ENCODE measurements at regions not wholly inside any gene's neighbourhood (a gene's known extent, or its start where the extent isn't known, plus 50 kb on each side); places are given as distances from the start of the nearest gene placed in this dataset.

GRCh38 chr10:131435760-131436457, 124.4 kb upstream of the TCERG1L start:
- no peak for FAIRE-seq
- ChIA-PET POLR2A (no interaction called here), CTCF (ENCODE audit: low intra/inter-chr PET ratio, low total read pairs) (no interaction called here)
- Histone ChIP-seq H3K9me3 (ENCODE audit: low read length) (no peaks in the 10 kb centered on the region), H3K9ac (ENCODE audit: insufficient read depth, low read depth, low read length) (no peak overlapping the region), H4K20me1 (ENCODE audit: insufficient read depth, low read length) (no peaks in the 10 kb centered on the region), H3K4me3 (replicated peaks in 1 of 3; ENCODE audit: insufficient read depth in 1 of 3, low read depth in 2 of 3, low read length in 3 of 3) (no peak overlapping the region), H3K27me3 (ENCODE audit: control insufficient read depth in 1 of 2, insufficient read depth in 2 of 2, low read length in 2 of 2) (peaks cover 9 to 82% of the 10 kb centered on the region in 2 experiments), H3K36me3 (replicated peaks in 1 of 2; ENCODE audit: control insufficient read depth in 1 of 2, insufficient read depth in 2 of 2, low read length in 2 of 2) (no peaks in the 10 kb centered on the region), H3K79me2 (ENCODE audit: insufficient read depth, low read length) (no peaks in the 10 kb centered on the region), H3K27ac (ENCODE audit: extremely low read length, insufficient read depth, low read length) (no peak overlapping the region), H3K4me1 (ENCODE audit: insufficient read depth, low read length) (no peaks in the 10 kb centered on the region), H3K4me2 (ENCODE audit: low read depth, low read length) (no peak overlapping the region), H2AFZ (ENCODE audit: low read length) (no peak overlapping the region)
- DNase-seq (ENCODE audit: low spot score), result no peak
- intact Hi-C loops (cut with micrococcal nuclease; ENCODE audit: unreplicated experiment) (no loop called here), in situ Hi-C loops (cut with HindIII; ENCODE audit: extremely low pct_ligation_motif_present, low pct_unique_long_range_greater_than_20kb) (no loop called here)
- TF ChIP-seq ZNF720 (CRISPR knock-in tag; IDR thresholded peaks at IDR 0.05) (no peak), ZNF572 (CRISPR knock-in tag; IDR thresholded peaks at IDR 0.05) (no peak), ZSCAN29 (CRISPR knock-in tag; conservative IDR thresholded peaks at IDR 0.05) (no peak), HOXA9 (CRISPR knock-in tag; IDR thresholded peaks at IDR 0.05; ENCODE audit: borderline replicate concordance) (no peak), BORCS8-MEF2B (CRISPR knock-in tag; IDR thresholded peaks at IDR 0.05) (no peak), REPIN1 (CRISPR knock-in tag; IDR thresholded peaks at IDR 0.05; ENCODE audit: borderline replicate concordance, low read depth) (no peak), DMTF1 (CRISPR knock-in tag; IDR thresholded peaks at IDR 0.05) (no peak), NFYB (CRISPR knock-in tag; IDR thresholded peaks at IDR 0.05) (no peak), GATAD1 (CRISPR knock-in tag; IDR thresholded peaks at IDR 0.05) (no peak)
- no TSS peak for BruUV-seq (replicated peaks)
- 13% methylated on average over 9 of the region's 18 CpGs for WGBS (ENCODE audit: low lambda C conversion rate)
- ATAC-seq, result no peak
